Iris pigment epithelial cell (primary cell): ENCODE measurements at regions not wholly inside any gene's neighbourhood (a gene's known extent, or its start where the extent isn't known, plus 50 kb on each side); places are given as distances from the start of the nearest gene placed in this dataset.
"Not testable (repeated sequence)": the region's sequence is repeated elsewhere in the genome, so short reads cannot be mapped to it uniquely, and the experiment has no call there.

Experiments used
- DNase-seq: peaks from one replicate; pipeline ENCODE4 v3.0.0-alpha.2; 2011; ENCODE audit warnings: low read depth

GRCh38 chr3:16076564-16076963 lies 97.9 kb upstream of the GALNT15 start:
- DNase-seq: no peak

GRCh38 chr3:16077146-16077545 lies 97.3 kb upstream of the GALNT15 start:
- DNase-seq: not testable (repeated sequence)

GRCh38 chr3:16077681-16078080 lies 96.8 kb upstream of the GALNT15 start:
- DNase-seq: peak; percentile 88

- DNase-seq: peak; percentile 77
Observed at GRCh38 chr3:16079519-16079918, 95.0 kb upstream of the GALNT15 start.

- no peak for DNase-seq
Observed at GRCh38 chr3:16081661-16082060, 92.8 kb upstream of the GALNT15 start.

- DNase-seq: peak; percentile 86
Observed at GRCh38 chr3:16084887-16085286, 89.6 kb upstream of the GALNT15 start.

GRCh38 chr3:16085410-16085809 lies 89.1 kb upstream of the GALNT15 start:
- DNase-seq: no peak

- DNase-seq: peak; percentile 85
Observed at GRCh38 chr3:16085884-16086608, 88.4 kb upstream of the GALNT15 start.

GRCh38 chr3:16086690-16087089 lies 87.8 kb upstream of the GALNT15 start:
- no peak for DNase-seq

GRCh38 chr3:16088496-16088895 lies 86.0 kb upstream of the GALNT15 start:
- DNase-seq: peak; percentile 68

GRCh38 chr3:16089521-16089920 lies 85.0 kb upstream of the GALNT15 start:
- DNase-seq: no peak

- peak; percentile 98 for DNase-seq
Observed at GRCh38 chr3:16090024-16090423, 84.5 kb upstream of the GALNT15 start.

GRCh38 chr3:16090706-16091105 lies 83.8 kb upstream of the GALNT15 start:
- DNase-seq: no peak

GRCh38 chr3:16092923-16093322 lies 81.6 kb upstream of the GALNT15 start:
- DNase-seq: no peak

GRCh38 chr3:16101295-16102186 lies 72.9 kb upstream of the GALNT15 start:
- DNase-seq: peak; percentile 57

- DNase-seq: no peak
Observed at GRCh38 chr3:16102187-16102561, 72.3 kb upstream of the GALNT15 start.

GRCh38 chr3:16102905-16103364 lies 71.5 kb upstream of the GALNT15 start:
- peak; percentile 82 for DNase-seq

GRCh38 chr3:16103472-16103871 lies 71.0 kb upstream of the GALNT15 start:
- DNase-seq: peak; percentile 84

GRCh38 chr3:16104156-16104555 lies 70.3 kb upstream of the GALNT15 start:
- DNase-seq: no peak

- DNase-seq: no peak
Observed at GRCh38 chr3:16106050-16106449, 68.4 kb upstream of the GALNT15 start.

- DNase-seq: no peak
Observed at GRCh38 chr3:16108424-16108823, 66.1 kb upstream of the GALNT15 start.

- no peak for DNase-seq
Observed at GRCh38 chr3:16109929-16110328, 64.6 kb upstream of the GALNT15 start.

- DNase-seq: peak; percentile 89
Observed at GRCh38 chr3:16112910-16113504, 61.5 kb upstream of the GALNT15 start.
